Neuronal stem cell (in vitro differentiated cells): ENCODE measurements at regions not wholly inside any gene's neighbourhood (a gene's known extent, or its start where the extent isn't known, plus 50 kb on each side); places are given as distances from the start of the nearest gene placed in this dataset.

ENCODE experiments used
- DNase-seq: peaks from one replicate; pipeline ENCODE4 v3.0.0-alpha.2; 2013; ENCODE audit warnings: low spot score
- H2AFZ ChIP-seq: one replicate; pipeline ENCODE4 v1.6.1; 2013; ENCODE audit warnings: mild to moderate bottlenecking, low read length, inconsistent platforms
- H2AK5ac ChIP-seq: 2 replicates; pipeline ENCODE4 v1.6.1; 2013; ENCODE audit warnings: low read depth, mild to moderate bottlenecking, inconsistent platforms, low read length, moderate library complexity, mixed read lengths
- H2BK120ac ChIP-seq: 2 replicates; pipeline ENCODE4 v1.6.1; 2013; ENCODE audit warnings: low read depth, mild to moderate bottlenecking, inconsistent platforms, low read length, moderate library complexity, mixed read lengths
- H2BK12ac ChIP-seq: one replicate; pipeline ENCODE4 v1.6.1; 2013; ENCODE audit warnings: low read length, inconsistent platforms
- H2BK15ac ChIP-seq: 2 replicates; pipeline ENCODE4 v1.6.1; 2013; ENCODE audit warnings: mild to moderate bottlenecking, low read length, inconsistent platforms, mixed read lengths
- H2BK5ac ChIP-seq: one replicate; pipeline ENCODE4 v1.6.1; 2013; ENCODE audit warnings: inconsistent platforms, mild to moderate bottlenecking, low read length, moderate library complexity
- H3K14ac ChIP-seq: one replicate; pipeline ENCODE4 v1.6.1; 2013; ENCODE audit warnings: low read length, inconsistent platforms
- H3K18ac ChIP-seq: 2 replicates; pipeline ENCODE4 v1.6.1; 2013; ENCODE audit warnings: low read length, inconsistent platforms
- H3K23ac ChIP-seq: 2 replicates; pipeline ENCODE4 v1.6.1; 2013; ENCODE audit warnings: low read depth, mild to moderate bottlenecking, mixed read lengths, low read length, inconsistent platforms; ENCODE audit not compliant: poor library complexity
- H3K27ac ChIP-seq: replicated peaks from 3 replicates; pipeline ENCODE4 v1.5.1; 2013; ENCODE audit warnings: low read length, inconsistent platforms
- H3K27me3 ChIP-seq, 3 experiments: 2 replicates each; pipeline ENCODE4 v1.6.1; 2013; ENCODE audit warnings: low read length in 3 of 3, mild to moderate bottlenecking in 2 of 3, inconsistent platforms in 1 of 3, low read depth in 1 of 3, mixed read lengths in 1 of 3, moderate library complexity in 1 of 3; ENCODE audit not compliant: control insufficient read depth in 3 of 3, insufficient read depth in 3 of 3
- H3K36me3 ChIP-seq, 2 donors: replicated peaks in 1 of 2; 2 replicates each; pipeline ENCODE4 v1.6.1; 2013; ENCODE audit warnings: low read length in 2 of 2; ENCODE audit not compliant: control insufficient read depth in 2 of 2, insufficient read depth in 2 of 2
- H3K4ac ChIP-seq: 2 replicates; pipeline ENCODE4 v1.6.1; 2013; ENCODE audit warnings: inconsistent platforms, mild to moderate bottlenecking, low read length, moderate library complexity
- H3K4me1 ChIP-seq, 2 donors: 1 replicate in 1 of 2; 2 replicates in 1 of 2; pipeline ENCODE4 v1.6.1; 2013; ENCODE audit warnings: low read length in 2 of 2, low read depth in 1 of 2; ENCODE audit not compliant: control insufficient read depth in 2 of 2, insufficient read depth in 1 of 2
- H3K4me2 ChIP-seq: one replicate; pipeline ENCODE4 v1.6.1; 2013; ENCODE audit warnings: mild to moderate bottlenecking, low read length, inconsistent platforms; ENCODE audit not compliant: insufficient read depth, poor library complexity, severe bottlenecking
- H3K4me3 ChIP-seq, 2 donors: 2 replicates each; pipeline ENCODE4 v1.5.1; 2013; ENCODE audit warnings: low read length in 2 of 2, mild to moderate bottlenecking in 2 of 2, inconsistent platforms in 1 of 2, moderate library complexity in 1 of 2
- H3K79me1 ChIP-seq: one replicate; pipeline ENCODE4 v1.6.1; 2013; ENCODE audit warnings: low read depth, mild to moderate bottlenecking, inconsistent platforms, low read length, moderate library complexity
- H3K9ac ChIP-seq: one replicate; pipeline ENCODE4 v1.6.1; 2013; ENCODE audit warnings: mild to moderate bottlenecking, low read depth, low read length, inconsistent platforms; ENCODE audit not compliant: poor library complexity
- H3K9me3 ChIP-seq, 2 donors: replicated peaks in 1 of 2; 2 replicates each; pipeline versions ENCODE3 to v1.6.1; 2013; ENCODE audit warnings: low read length in 2 of 2, mild to moderate bottlenecking in 2 of 2, inconsistent platforms in 1 of 2, low read depth in 1 of 2, mixed read lengths in 1 of 2, moderate library complexity in 1 of 2; ENCODE audit not compliant: control insufficient read depth in 2 of 2, insufficient read depth in 1 of 2
- H4K8ac ChIP-seq: one replicate; pipeline ENCODE4 v1.6.1; 2013; ENCODE audit warnings: low read depth, mild to moderate bottlenecking, inconsistent platforms, low read length, moderate library complexity
- H4K91ac ChIP-seq: one replicate; pipeline ENCODE4 v1.6.1; 2013; ENCODE audit warnings: low read length, low read depth, mild to moderate bottlenecking, inconsistent platforms; ENCODE audit not compliant: poor library complexity
- WGBS, 2 donors: extraction: QIAGEN DNeasy Blood & Tissue Kit; methylation state at CpG; one replicate each; pipeline ENCODE4 v1.1.7; 2013; ENCODE audit warnings: missing lambda C conversion rate in 2 of 2, mixed read lengths in 1 of 2; ENCODE audit not compliant: insufficient read length in 2 of 2, insufficient replicate concordance in 1 of 2; ENCODE audit errors: extremely low coverage in 2 of 2; 5-methylcytosine and 5-hydroxymethylcytosine counted together

DNA sequence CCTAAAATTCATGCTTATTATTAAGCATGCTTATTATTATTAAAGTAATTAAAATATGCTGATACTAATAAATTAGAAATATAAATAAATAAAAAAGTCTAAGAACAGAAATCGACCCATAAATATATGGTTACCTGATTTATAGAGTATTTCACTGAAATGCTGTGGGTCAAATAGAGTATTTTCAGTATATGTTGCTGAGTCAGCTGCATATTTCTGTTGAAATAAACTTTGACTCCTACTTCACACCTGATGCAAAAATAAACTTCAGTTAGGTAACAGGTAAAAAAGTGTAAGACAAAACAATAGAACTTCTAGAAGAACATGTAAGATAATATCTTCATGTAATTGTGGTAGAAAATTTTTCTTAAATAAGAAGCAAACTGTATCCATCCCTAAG is 967.9 kb downstream of the TRHDE start:
- H3K9me3 ChIP-seq = peaks cover 0 to under 1% of the 10 kb centered on the region in 2 donors
- no peak overlapping the region for H3K18ac ChIP-seq
- no peak overlapping the region for H2AFZ ChIP-seq
- no peak overlapping the region for H3K14ac ChIP-seq
- no peak overlapping the region for H2AK5ac ChIP-seq
- no peak overlapping the region for H2BK15ac ChIP-seq
- no peak overlapping the region for H2BK120ac ChIP-seq
- no peak for DNase-seq
- WGBS, 2 donors = no CpG with 5 or more reads among the region's 1 CpG
- H3K4ac ChIP-seq = no peak overlapping the region
- no peak overlapping the region for H2BK12ac ChIP-seq
- H3K27me3 ChIP-seq = no peaks in the 10 kb centered on the region
- H3K27ac ChIP-seq = no peak overlapping the region
- H3K4me3 ChIP-seq = no peak overlapping the region
- H3K9ac ChIP-seq = no peak overlapping the region
- H3K4me2 ChIP-seq = no peak overlapping the region
- H4K91ac ChIP-seq = no peak overlapping the region
- no peak overlapping the region for H4K8ac ChIP-seq
- no peak overlapping the region for H2BK5ac ChIP-seq
- no peaks in the 10 kb centered on the region for H3K36me3 ChIP-seq
- no peaks in the 10 kb centered on the region for H3K4me1 ChIP-seq
- H3K79me1 ChIP-seq = no peaks in the 10 kb centered on the region
- no peak overlapping the region for H3K23ac ChIP-seq

DNA sequence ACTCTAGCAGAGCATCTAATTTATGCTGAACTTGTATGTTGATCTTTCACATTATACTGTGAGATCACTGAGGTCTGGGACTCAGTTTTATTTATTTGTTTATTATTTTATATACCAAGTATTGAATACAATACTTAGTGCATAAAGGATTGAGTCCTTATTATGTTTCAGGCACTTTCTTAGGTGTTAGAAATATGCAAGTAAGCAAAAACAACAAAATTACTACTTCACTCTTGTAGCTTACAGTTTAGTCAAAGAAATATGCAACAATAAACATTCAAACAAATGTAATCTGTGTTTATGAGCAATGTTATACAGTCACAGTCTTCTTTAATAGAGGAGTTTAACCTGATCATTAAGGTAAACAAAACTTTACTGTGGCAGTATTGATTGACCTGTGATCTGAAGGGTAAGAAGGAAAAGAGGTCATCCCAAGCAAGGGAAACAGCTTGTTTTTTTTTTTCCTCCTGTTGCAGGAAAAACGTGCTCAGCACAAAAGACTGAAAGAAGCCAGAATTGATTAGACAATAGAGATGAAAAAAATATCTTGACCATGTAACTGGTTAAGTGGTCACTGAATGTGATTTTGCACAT is 990.7 kb downstream of the TRHDE start:
- no peaks in the 10 kb centered on the region for H3K9me3 ChIP-seq
- H2BK15ac ChIP-seq = no peak overlapping the region
- no peaks in the 10 kb centered on the region for H3K79me1 ChIP-seq
- H3K4me3 ChIP-seq = no peak overlapping the region
- no peaks in the 10 kb centered on the region for H3K27me3 ChIP-seq
- no peak overlapping the region for H3K23ac ChIP-seq
- no peak for DNase-seq
- no peaks in the 10 kb centered on the region for H3K36me3 ChIP-seq
- H3K27ac ChIP-seq = no peak overlapping the region
- no peak overlapping the region for H3K4ac ChIP-seq
- no peak overlapping the region for H2BK120ac ChIP-seq
- H3K4me1 ChIP-seq = no peaks in the 10 kb centered on the region
- no peak overlapping the region for H2AFZ ChIP-seq
- H3K14ac ChIP-seq = no peak overlapping the region
- H4K8ac ChIP-seq = no peak overlapping the region
- no peak overlapping the region for H2BK12ac ChIP-seq
- H3K18ac ChIP-seq = no peak overlapping the region
- H3K4me2 ChIP-seq = no peak overlapping the region
- H2AK5ac ChIP-seq = no peak overlapping the region
- no CpG with 5 or more reads among the region's 1 CpG for WGBS, 2 donors
- no peak overlapping the region for H3K9ac ChIP-seq
- no peak overlapping the region for H4K91ac ChIP-seq
- no peak overlapping the region for H2BK5ac ChIP-seq

DNA sequence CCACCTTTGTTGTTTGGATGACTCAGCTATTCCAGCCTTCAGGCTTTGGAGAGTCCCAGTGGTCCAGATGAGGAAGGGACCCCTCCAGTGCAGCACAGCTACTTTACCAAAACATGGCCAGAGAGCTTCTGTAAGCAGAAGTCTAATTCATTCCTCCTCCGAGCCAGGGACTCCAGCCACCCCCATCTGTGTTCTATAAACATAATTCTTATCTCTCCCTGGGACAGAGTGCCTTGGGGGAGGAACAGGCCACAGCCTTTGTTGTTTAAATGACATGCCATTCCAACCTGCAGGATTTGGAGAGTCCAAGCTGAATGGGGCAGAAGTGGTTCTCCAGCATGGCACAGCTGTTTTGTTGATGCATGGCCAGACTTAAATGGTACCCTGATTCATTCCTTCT is 994.0 kb downstream of the TRHDE start:
- H3K23ac ChIP-seq = no peak overlapping the region
- no peak overlapping the region for H3K4ac ChIP-seq
- no peaks in the 10 kb centered on the region for H3K79me1 ChIP-seq
- no peaks in the 10 kb centered on the region for H3K36me3 ChIP-seq
- no peak overlapping the region for H4K91ac ChIP-seq
- no peak overlapping the region for H2BK12ac ChIP-seq
- no peak overlapping the region for H3K14ac ChIP-seq
- no peak overlapping the region for H2BK15ac ChIP-seq
- H2AK5ac ChIP-seq = no peak overlapping the region
- H2BK120ac ChIP-seq = no peak overlapping the region
- no peak overlapping the region for H2BK5ac ChIP-seq
- H2AFZ ChIP-seq = no peak overlapping the region
- H3K4me3 ChIP-seq = no peak overlapping the region
- no peak overlapping the region for H3K4me2 ChIP-seq
- H3K18ac ChIP-seq = no peak overlapping the region
- H3K9ac ChIP-seq = no peak overlapping the region
- no peak overlapping the region for H4K8ac ChIP-seq
- no peak overlapping the region for H3K27ac ChIP-seq
- DNase-seq = no peak
- H3K27me3 ChIP-seq = no peaks in the 10 kb centered on the region
- no peaks in the 10 kb centered on the region for H3K9me3 ChIP-seq
- no peaks in the 10 kb centered on the region for H3K4me1 ChIP-seq
- WGBS, 2 donors = no CpG with 5 or more reads among the region's 1 CpG

DNA sequence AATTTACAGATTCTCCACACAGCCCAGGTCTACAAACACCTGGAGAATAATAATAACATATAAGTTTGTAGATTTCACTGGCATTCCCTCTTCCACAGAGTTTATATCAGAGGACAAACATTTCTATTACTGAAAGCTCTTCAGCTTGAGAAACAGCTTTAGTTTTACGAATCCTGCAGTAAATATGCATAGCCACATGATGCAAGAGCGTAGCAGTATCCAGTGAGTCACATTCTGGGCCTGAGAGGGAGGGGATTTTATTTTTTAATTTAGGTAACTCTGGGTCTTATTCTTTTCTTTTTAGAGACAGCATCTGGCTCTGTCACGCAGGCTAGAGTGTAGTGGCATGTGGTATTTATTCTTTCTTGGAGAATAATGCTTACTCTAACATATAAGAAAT is 1002.8 kb downstream of the TRHDE start:
- no peaks in the 10 kb centered on the region for H3K9me3 ChIP-seq
- no peak overlapping the region for H4K91ac ChIP-seq
- no peak overlapping the region for H2BK120ac ChIP-seq
- H3K4me2 ChIP-seq = no peak overlapping the region
- no peak overlapping the region for H3K18ac ChIP-seq
- no peak overlapping the region for H2BK12ac ChIP-seq
- no peak for DNase-seq
- H3K4me3 ChIP-seq = no peak overlapping the region
- H3K4me1 ChIP-seq = no peaks in the 10 kb centered on the region
- no peak overlapping the region for H2AK5ac ChIP-seq
- no peak overlapping the region for H2AFZ ChIP-seq
- H3K9ac ChIP-seq = no peak overlapping the region
- no peak overlapping the region for H2BK5ac ChIP-seq
- H3K23ac ChIP-seq = no peak overlapping the region
- no peak overlapping the region for H2BK15ac ChIP-seq
- H3K36me3 ChIP-seq = no peaks in the 10 kb centered on the region
- H3K14ac ChIP-seq = no peak overlapping the region
- no CpG with 5 or more reads among the region's 3 CpGs for WGBS, 2 donors
- no peaks in the 10 kb centered on the region for H3K27me3 ChIP-seq
- no peak overlapping the region for H3K4ac ChIP-seq
- H3K27ac ChIP-seq = no peak overlapping the region
- H4K8ac ChIP-seq = no peak overlapping the region
- no peaks in the 10 kb centered on the region for H3K79me1 ChIP-seq
